Ishikawa (cell line): ENCODE measurements at regions not wholly inside any gene's neighbourhood (a gene's known extent, or its start where the extent isn't known, plus 50 kb on each side); places are given as distances from the start of the nearest gene placed in this dataset.

Experiments used
- TEAD4 ChIP-seq: IDR thresholded peaks from 2 replicates; pipeline ENCODE4 v1.6.1; 2012
- YY1 ChIP-seq: IDR thresholded peaks from 2 replicates; pipeline ENCODE4 v1.6.1; 2012; ENCODE audit warnings: low read depth

- TF ChIP-seq TEAD4 (no peak), YY1 (no peak)
Measured at GRCh38 chr2:67727623-67728022, 330.5 kb downstream of the ETAA1 start.
